22Rv1 (cell line): ENCODE measurements at regions not wholly inside any gene's neighbourhood (a gene's known extent, or its start where the extent isn't known, plus 50 kb on each side); places are given as distances from the start of the nearest gene placed in this dataset.

Source experiments
- ZFX ChIP-seq: fragments of 450-650 bp; IDR thresholded peaks from 2 replicates; pipeline ENCODE4 v1.6.1; 2017; ENCODE audit warnings: antibody characterized with exemption, borderline replicate concordance
- TF ChIP-seq, protein P1 (sequence below): fragments of 450-650 bp; IDR thresholded peaks from 2 replicates; pipeline ENCODE4 v1.5.1; 2017; ENCODE audit warnings: mild to moderate bottlenecking

DNA sequence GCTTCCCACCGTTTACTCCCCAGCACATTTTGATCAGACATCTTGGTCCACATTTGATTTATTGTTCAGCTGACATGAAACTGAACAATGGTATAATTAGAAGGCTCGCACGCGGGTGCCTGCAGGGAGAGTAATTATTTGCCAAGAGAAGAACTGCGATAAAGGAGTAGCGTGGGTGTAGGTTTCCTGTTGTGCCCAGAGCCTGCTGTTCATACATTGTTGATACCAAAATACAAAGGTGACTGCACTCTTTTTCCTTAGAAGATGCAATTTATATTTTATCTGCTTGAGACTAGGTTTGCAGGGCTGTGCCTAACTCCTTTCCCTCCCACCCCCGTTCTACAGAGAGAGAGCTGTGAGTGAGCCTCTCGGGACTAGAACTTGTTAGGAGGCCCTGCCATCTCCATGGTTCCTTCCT lies 241.8 kb upstream of the MSX2 start:
- TF ChIP-seq, protein P1, sequence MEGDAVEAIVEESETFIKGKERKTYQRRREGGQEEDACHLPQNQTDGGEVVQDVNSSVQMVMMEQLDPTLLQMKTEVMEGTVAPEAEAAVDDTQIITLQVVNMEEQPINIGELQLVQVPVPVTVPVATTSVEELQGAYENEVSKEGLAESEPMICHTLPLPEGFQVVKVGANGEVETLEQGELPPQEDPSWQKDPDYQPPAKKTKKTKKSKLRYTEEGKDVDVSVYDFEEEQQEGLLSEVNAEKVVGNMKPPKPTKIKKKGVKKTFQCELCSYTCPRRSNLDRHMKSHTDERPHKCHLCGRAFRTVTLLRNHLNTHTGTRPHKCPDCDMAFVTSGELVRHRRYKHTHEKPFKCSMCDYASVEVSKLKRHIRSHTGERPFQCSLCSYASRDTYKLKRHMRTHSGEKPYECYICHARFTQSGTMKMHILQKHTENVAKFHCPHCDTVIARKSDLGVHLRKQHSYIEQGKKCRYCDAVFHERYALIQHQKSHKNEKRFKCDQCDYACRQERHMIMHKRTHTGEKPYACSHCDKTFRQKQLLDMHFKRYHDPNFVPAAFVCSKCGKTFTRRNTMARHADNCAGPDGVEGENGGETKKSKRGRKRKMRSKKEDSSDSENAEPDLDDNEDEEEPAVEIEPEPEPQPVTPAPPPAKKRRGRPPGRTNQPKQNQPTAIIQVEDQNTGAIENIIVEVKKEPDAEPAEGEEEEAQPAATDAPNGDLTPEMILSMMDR: no peak
- no peak for TF ChIP-seq ZFX
